ENCODE measurements at regions not wholly inside any gene's neighbourhood (a gene's known extent, or its start where the extent isn't known, plus 50 kb on each side); places are given as distances from the start of the nearest gene placed in this dataset.

- in situ Hi-C loops (cut with HindIII; ENCODE audit: low pct_unique_long_range_greater_than_20kb, low sequenced_read_pairs) (no loop called here), intact Hi-C loops (cut with micrococcal nuclease; ENCODE audit: unreplicated experiment) (no loop called here)
- H3K4me3 ChIP-seq (ENCODE audit: low read depth in 2 of 2, low read length in 2 of 2): no peak overlapping the region
- no peaks in the 10 kb centered on the region for H3K36me3 ChIP-seq (ENCODE audit: control insufficient read depth, insufficient read depth, low read length)
- no peak for DNase-seq (ENCODE audit: low read depth, low spot score)
- no peaks in the 10 kb centered on the region for H3K4me1 ChIP-seq (ENCODE audit: control insufficient read depth, insufficient read depth, low read length)
- no peaks in the 10 kb centered on the region for H3K27me3 ChIP-seq (ENCODE audit: control insufficient read depth, insufficient read depth, low read length)
- CTCF ChIA-PET: no interaction called here
- BruUV-seq (replicated peaks): no TSS peak
- no peak for ATAC-seq
- no peaks in the 10 kb centered on the region for H3K9me3 ChIP-seq (ENCODE audit: control insufficient read depth, insufficient read depth, low read depth, low read length)
- H3K27ac ChIP-seq (ENCODE audit: low read length): no peak overlapping the region
- POLR2A ChIA-PET: no interaction called here
- no peak for TF ChIP-seq TCF7L2 (IDR thresholded peaks at IDR 0.05; ENCODE audit: low read depth, low read length)
- no peak for TF ChIP-seq REST (IDR thresholded peaks at IDR 0.05; ENCODE audit: insufficient read depth in 1 of 2, low read depth in 2 of 2, low read length in 1 of 2)
- TF ChIP-seq SIN3A (IDR thresholded peaks at IDR 0.05; ENCODE audit: borderline replicate concordance, insufficient read depth, low read depth, low read length): no peak
- TF ChIP-seq POLR2AphosphoS5 (IDR thresholded peaks at IDR 0.05; ENCODE audit: low read depth, low read length): no peak
- no peak for TF ChIP-seq CTCF (IDR thresholded peaks at IDR 0.05)
Measured at GRCh38 chr10:43940898-43941837, 292.5 kb upstream of the ZNF32 start.

GRCh38 chr10:43939939-43940820 lies 291.5 kb upstream of the ZNF32 start:
- no peak for ATAC-seq
- DNase-seq (ENCODE audit: low read depth, low spot score): no peak

More at GRCh38 chr10:43939939-43940820, 291.5 kb upstream of the ZNF32 start:
- BruUV-seq (replicated peaks): no TSS peak
- CTCF ChIA-PET: no interaction called here
- H3K27me3 ChIP-seq (ENCODE audit: control insufficient read depth, insufficient read depth, low read length): no peaks in the 10 kb centered on the region
- POLR2A ChIA-PET: no interaction called here
- H3K27ac ChIP-seq (ENCODE audit: low read length): no peak overlapping the region
- TF ChIP-seq POLR2AphosphoS5 (IDR thresholded peaks at IDR 0.05; ENCODE audit: low read depth, low read length): no peak
- no peak for TF ChIP-seq REST (IDR thresholded peaks at IDR 0.05; ENCODE audit: insufficient read depth in 1 of 2, low read depth in 2 of 2, low read length in 1 of 2)
- no peak for TF ChIP-seq SIN3A (IDR thresholded peaks at IDR 0.05; ENCODE audit: borderline replicate concordance, insufficient read depth, low read depth, low read length)
- no peak for TF ChIP-seq CTCF (IDR thresholded peaks at IDR 0.05)
- TF ChIP-seq TCF7L2 (IDR thresholded peaks at IDR 0.05; ENCODE audit: low read depth, low read length): no peak
- H3K9me3 ChIP-seq (ENCODE audit: control insufficient read depth, insufficient read depth, low read depth, low read length): no peaks in the 10 kb centered on the region
- H3K36me3 ChIP-seq (ENCODE audit: control insufficient read depth, insufficient read depth, low read length): no peaks in the 10 kb centered on the region
- H3K4me1 ChIP-seq (ENCODE audit: control insufficient read depth, insufficient read depth, low read length): no peaks in the 10 kb centered on the region
- in situ Hi-C loops (cut with HindIII; ENCODE audit: low pct_unique_long_range_greater_than_20kb, low sequenced_read_pairs) (no loop called here), intact Hi-C loops (cut with micrococcal nuclease; ENCODE audit: unreplicated experiment) (no loop called here)
- no peak overlapping the region for H3K4me3 ChIP-seq (ENCODE audit: low read depth in 2 of 2, low read length in 2 of 2)
